Fibroblast of the aortic adventitia (primary cell): ENCODE measurements at regions not wholly inside any gene's neighbourhood (a gene's known extent, or its start where the extent isn't known, plus 50 kb on each side); places are given as distances from the start of the nearest gene placed in this dataset.

Experiments
- DNase-seq: peaks from one replicate; pipeline ENCODE4 v3.0.0-alpha.2; 2010; ENCODE audit warnings: low read depth
- H3K4me3 ChIP-seq: 2 replicates; pipeline ENCODE4 v1.5.1; 2011; ENCODE audit warnings: low read depth, mild to moderate bottlenecking, control low read depth, low read length, moderate library complexity
- CTCF ChIP-seq: IDR thresholded peaks from 2 replicates; pipeline ENCODE4 v1.5.1; 2011; ENCODE audit warnings: mild to moderate bottlenecking, low read length, control low read depth, inconsistent platforms; ENCODE audit not compliant: insufficient read depth

DNA sequence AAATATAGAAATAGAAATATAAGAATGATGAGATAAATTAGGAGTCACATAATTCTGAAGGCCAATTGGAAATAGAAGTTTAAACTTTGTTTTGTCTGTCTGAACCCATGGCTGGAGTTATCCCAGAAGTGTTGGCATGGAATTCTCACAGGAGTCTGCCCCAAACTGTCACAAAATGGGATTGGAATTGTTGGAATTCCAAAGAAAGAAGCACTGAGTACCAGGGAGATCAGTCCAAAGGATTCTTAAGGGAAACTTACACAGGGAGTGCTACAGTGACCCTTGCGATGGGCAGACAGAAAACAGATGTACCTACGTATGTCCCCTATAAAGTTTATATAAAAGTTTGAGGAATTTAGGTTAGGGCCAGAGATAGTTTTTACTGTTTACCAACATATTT lies 1607.7 kb downstream of the ARAP2 start:
- no peak for TF ChIP-seq CTCF
- no peak overlapping the region for H3K4me3 ChIP-seq
- no peak for DNase-seq

DNA sequence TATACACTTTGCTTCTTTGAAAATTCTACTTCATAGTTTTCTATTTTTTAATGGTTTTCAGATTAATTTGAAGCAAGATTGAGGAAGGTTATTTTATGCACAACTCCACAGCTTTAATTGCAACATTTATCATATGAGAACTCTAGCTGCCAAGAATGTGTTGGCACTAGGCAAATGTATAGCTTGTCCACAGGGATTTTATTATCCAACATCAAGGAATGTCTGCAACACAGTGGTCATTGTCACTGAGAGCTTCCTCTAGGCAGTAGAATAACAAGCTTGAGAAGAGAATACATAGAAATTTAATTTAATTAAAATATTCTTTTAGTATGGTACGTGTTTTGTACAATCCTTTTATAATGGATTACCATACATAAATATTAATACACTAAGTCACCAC lies 1600.8 kb downstream of the ARAP2 start:
- H3K4me3 ChIP-seq = no peak overlapping the region
- no peak for DNase-seq
- no peak for TF ChIP-seq CTCF

DNA sequence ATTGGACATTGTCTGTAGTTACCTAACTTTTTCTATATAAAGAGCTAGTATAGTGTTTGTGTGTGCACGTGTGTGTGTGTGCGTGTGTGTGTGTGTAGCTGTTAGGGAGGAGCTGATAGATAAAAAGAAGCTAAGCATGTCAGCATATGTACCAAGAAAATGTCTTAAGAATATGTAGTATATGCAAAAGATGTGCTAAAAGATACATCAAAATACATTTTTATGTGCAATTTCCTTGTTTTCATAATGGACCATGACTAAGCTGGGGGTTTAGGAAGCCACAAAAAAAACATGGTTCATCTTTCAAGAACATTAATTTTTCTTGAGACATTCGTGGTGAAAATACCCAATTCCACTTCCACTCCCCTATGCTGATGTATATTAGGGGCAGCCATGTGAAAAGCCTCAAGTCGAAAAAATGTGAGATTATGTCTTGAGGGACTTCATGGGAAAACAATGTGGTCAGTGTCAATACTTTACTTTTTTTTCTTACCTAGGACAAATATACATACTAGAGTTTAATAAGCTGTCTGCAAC lies 1599.7 kb downstream of the ARAP2 start:
- no peak for DNase-seq
- no peak overlapping the region for H3K4me3 ChIP-seq
- no peak for TF ChIP-seq CTCF

GRCh38 chr4:34649716-34650115 lies 1594.6 kb downstream of the ARAP2 start:
- no peak for DNase-seq
- no peak for TF ChIP-seq CTCF
- no peak overlapping the region for H3K4me3 ChIP-seq

DNA sequence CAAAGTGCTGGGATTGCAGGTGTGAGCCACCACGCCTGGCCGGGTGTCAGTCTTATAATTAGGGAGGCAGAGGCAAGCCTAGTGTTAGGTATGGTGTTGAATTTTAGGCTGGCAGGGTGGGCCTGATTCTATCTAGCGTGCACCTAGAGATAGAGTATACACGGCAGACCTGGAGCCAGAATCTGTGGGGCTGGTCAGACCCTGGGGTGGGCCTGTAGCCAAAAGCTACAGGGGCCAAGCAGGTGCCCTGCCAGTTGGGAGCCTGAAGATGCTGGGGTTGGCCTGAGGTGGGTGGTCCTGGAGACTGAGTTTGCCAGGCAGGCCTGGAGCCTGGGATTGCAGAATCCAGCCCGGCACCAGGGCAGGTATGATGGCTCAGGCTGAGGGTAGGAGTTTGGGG lies 1580.3 kb downstream of the ARAP2 start:
- no peak for TF ChIP-seq CTCF
- no peak overlapping the region for H3K4me3 ChIP-seq
- DNase-seq = no peak

GRCh38 chr4:34676400-34676799 lies 1567.9 kb downstream of the ARAP2 start:
- no peak overlapping the region for H3K4me3 ChIP-seq
- TF ChIP-seq CTCF = no peak
- no peak for DNase-seq

GRCh38 chr4:34678431-34678830 lies 1565.9 kb downstream of the ARAP2 start:
- TF ChIP-seq CTCF = no peak
- no peak overlapping the region for H3K4me3 ChIP-seq
- no peak for DNase-seq
